ENCODE measurements at regions not wholly inside any gene's neighbourhood (a gene's known extent, or its start where the extent isn't known, plus 50 kb on each side); places are given as distances from the start of the nearest gene placed in this dataset.

DNA sequence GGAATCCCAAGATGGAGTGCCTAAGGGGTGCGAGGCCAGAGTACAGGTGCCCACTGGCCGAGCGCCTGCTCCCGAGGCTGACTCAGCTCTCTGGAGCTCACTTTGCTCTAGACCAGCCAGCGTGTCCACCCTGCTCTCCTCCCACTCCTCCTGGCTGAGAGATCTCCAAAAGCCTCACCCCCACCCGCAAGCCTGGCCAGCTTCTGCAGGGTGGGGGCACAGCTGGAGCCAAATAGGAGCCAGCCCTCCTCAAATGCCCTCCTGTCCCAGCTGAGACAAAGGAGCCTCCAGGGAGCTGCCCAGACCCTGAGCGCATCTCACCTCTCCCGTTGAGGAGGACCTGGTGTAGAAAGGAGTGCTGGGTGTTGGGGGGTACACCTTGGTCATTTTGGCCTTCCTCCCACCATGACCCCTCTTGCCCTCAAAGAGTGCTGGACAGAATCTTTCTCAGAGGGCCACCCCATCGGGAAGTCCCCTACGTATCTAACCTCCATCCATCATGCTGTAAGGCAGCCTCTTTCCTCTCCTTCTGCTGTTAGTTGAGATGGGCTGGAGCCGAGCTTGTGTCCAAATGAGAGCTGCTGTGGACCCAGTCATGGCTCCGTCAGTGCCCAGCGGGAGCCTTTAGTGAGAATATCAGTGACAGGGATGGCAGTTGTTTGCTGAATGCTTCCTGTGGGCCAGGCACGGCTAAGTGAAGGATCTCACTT, 123.9 kb upstream of the VSTM2B start:
- DNase-seq: no peak

DNA sequence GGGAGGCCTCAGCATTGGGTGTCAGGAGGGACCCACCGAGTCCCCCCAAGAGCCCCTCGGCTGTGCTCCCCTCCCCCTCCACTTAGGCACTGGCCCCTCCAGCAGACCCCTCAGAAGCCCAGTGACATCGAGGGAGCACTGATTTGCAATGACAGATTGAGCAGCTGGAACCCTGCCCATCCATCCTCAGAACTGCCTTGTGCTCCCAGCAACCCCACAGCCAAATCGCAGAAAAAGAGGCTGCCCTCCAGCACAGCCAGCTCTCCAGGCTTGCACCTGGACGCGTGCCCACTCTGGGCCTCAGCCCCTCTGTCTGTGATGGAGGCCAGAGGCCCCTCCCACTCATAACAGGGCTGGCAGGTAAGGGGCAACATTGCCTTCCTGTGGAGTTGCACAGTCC, 123.2 kb upstream of the VSTM2B start:
- DNase-seq: no peak

DNA sequence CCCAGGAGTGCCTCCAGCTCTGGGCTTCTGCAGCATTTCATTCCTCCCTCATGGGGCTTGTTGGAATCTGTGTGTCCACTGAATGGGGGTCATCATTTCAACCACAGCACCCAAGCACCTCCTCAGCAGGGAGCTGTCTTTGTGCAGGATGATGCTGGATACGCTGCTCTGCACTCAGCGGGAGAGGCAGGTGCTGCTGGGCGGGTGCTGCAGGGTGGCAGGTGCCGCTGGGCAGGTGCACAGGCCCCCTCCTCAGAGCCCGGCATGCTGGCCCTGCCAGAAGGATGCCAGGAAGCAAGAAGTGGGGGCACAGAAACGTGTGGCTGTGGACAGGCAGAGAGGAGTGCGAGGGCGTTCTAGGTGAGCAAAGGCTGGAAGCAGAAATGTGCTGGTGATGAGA, 121.8 kb upstream of the VSTM2B start:
- peak; percentile 77 for DNase-seq

DNA sequence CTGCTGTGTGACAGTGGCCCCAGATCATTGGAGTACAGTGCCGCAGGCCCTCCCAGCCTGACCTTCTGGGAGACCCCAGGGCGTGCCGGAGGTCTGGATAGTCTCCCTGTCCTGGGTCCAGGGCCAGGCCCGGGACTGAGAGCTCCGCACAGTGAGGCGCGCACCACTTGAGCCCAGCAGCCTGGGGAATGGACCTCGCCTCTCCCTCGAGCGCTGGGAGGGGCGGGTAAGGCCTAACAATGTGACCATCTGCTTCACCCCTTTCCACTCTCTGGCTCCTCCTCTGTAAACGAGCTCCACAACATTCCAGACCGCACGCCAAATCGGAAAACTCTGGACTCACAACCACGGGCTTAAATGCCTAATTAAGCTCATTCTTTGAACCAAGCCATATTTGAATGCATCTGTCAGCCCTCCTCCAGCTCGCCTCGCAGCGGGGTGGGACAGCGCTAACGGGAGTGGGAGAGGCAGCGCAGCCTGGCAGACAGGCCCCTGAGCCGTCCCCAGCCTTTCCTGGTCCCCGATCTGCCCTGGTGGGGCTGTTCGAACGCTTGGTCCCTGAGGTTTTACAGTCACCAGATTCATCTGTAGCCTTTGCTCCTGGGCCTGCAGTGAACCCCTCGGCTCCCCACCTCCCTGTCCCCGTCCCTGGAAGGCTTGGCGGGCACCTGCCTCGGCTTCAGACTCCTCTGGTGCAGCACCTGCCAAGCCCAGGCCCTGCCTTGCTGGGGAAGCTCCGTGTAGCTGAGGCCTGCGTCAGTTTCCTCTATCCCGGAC, 120.7 kb upstream of the VSTM2B start:
- peak; percentile 62 for DNase-seq

DNA sequence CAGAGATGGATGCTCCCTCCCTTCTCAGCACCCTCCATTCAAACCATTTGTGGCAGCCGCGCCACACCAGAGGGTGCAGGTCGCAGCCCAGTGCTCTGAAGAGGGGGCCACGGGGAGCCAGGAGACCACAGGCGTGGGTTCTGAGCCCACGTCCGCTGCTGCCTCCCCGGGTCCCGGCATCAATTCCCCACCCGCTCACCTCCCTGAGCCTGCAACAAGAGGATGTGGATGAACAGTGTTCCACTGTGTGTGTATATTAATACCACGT, 120.1 kb upstream of the VSTM2B start:
- DNase-seq: no peak

DNA sequence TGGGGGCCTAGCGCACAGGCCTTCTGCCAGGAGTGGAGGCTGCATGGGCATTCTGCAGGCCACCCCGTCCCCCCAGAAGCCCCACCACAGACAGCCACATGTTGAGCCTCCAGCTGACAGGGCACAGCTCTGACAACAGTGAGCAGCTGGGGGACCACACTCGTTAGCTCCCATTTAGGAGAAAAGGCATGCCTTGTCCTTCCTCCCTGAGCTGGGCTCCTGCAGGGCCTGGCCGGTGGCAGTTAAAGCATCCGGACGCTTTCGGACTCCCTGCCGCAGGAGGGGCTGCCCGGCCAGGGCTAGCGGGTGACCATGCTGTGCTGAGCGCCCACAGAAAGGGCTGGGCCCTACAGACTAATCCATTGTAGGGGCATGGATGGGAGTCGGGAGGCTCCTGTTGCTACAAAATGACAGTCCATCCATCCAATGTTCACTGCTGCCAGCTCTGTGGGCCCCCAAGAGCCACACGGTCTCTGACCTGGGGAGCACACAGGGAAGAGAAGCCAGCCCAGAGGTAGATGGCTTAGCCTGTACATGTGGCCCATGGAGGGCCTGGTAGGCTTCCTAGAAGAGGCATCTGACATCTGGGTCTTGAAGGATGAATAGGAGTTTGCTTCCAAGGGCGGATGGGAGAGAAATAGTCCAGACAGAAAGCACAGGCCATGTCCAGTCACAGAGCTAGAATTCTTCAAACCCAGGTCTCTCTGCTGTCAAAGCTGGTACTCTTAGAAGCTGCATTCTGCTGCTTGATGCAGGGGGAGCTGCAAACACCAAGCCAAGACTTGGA, 116.5 kb upstream of the VSTM2B start:
- no peak for DNase-seq

DNA sequence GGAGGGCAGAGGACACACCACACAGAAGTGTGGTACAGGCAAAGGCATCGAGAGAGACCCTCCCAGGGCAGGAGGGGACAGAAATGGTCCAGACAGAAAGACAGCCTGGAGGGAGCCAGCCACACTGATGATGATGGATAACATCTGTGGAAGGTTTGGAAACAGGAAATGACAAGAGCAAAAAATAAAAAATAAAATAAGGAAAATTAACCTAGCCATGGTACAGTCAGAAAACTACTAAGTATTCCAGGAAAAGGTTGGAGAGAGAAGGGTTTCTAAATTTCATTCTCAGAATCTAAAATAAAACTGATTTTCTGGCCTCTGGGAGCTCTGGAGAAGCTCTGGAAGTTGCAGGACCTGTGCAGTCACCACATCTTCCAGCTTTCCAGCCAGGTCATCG, 115.2 kb upstream of the VSTM2B start:
- DNase-seq: no peak

DNA sequence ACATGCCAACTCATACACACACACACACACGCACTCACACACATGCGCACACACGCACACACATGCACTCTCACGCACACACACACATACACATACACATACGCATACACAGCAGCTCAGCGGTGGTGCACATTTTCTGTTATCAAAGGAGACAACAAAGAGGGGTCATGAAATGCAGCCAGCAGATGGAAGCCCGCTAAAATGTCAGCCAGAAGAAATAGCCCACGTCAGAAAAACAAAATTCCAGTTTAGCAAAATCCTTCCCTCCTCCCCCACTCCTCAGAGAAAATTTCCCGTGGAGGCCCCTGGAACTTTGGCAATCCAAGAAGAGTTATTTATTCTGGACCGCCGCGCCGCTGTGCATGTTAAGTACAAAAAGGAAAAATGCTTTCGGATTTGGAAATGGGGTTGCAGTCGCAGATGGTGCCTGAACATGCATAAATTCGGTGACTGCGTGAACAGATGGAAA, 114.6 kb upstream of the VSTM2B start:
- DNase-seq: no peak

DNA sequence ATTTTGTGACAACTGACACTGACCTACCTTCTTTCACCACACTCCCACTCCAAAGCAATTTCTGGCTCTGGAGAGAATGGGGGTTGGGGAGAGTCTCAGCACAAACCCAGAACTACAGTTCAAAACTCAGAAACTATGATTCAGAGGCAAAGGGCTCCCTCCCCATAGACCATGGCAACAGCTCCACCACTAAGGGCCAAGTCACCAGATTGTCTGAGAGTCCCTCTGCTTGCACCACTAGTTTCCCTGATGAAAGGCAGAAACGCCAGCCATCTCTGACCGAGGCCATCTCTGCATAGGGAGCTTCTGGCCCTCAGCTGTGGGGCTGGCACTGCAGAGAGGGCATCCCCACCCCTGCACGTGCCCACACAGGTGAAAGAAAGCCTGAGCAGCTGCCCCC, 112.4 kb upstream of the VSTM2B start:
- DNase-seq: no peak

DNA sequence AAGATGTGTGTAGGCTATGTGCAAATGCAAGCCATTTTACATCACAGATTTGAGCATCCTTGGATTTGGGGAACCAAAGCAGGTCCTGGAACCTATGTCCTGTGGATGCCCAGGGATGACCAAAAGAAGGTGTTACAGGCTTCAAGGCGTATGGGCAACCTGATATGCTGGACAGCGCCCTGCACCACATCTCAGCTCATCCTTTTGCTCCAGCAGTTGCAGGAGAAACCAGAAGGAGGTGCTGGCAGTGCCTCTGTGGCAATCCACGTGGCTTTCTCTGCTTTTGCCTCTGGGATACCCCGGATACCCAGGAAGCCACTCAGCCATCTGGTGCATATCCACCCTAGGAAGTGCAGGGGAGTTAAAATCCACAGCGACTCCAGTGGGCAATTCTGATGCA, 110.3 kb upstream of the VSTM2B start:
- DNase-seq: no peak

DNA sequence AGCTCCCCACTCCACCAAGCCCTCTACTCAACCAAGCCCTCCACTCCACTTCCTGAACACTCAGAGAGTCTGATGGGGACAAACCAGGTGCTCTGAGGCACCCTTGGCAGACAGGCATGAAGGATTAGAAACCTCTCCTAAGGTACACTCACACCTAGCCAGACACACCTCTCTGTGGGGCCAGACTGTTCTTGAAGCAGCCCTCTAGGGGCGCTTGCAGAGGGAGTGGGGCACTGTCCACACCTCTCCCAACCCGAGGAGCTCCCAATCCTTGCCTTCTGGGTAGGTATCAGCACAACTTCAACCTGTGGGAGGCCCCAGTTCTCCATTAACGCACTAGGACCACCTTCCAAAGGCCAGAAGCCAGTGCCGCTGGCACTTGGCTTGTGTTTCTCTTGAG, 108.7 kb upstream of the VSTM2B start:
- no peak for DNase-seq

DNA sequence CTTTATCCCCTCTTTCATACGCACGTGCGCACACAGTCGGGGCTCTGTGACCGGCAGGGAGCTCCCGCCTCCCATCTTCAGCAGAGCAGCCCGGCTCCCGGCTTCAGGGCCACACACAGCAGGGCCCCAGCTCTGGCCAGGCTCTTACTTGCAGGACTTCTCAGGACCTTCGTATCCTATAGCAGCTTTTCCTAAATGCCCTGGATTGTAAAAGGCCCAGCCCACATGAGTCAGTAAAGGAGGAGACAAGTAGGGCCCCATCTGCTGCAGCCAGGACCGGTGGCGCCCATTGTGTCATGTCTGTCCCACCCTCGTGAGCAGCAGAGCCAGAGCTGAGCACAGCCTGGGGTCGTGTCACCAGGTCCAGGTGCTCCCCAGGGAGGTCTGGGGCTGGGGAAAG, 107.6 kb upstream of the VSTM2B start:
- no peak for DNase-seq

DNA sequence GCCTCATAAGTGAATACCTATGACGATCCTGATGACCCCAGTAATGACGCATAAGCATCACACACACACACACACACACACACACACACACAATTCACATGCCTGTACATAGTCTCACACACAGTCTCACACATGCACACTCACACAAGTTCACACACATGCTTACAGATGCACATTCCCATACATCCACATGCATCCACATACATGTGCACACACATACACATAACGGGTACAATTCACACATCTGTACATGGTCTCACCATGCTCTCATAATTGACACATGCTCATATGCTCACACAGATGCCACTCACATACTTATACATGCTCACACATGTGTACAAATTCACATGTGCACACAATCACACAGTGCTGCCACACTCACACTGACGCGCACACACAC, 105.7 kb upstream of the VSTM2B start:
- no peak for DNase-seq

DNA sequence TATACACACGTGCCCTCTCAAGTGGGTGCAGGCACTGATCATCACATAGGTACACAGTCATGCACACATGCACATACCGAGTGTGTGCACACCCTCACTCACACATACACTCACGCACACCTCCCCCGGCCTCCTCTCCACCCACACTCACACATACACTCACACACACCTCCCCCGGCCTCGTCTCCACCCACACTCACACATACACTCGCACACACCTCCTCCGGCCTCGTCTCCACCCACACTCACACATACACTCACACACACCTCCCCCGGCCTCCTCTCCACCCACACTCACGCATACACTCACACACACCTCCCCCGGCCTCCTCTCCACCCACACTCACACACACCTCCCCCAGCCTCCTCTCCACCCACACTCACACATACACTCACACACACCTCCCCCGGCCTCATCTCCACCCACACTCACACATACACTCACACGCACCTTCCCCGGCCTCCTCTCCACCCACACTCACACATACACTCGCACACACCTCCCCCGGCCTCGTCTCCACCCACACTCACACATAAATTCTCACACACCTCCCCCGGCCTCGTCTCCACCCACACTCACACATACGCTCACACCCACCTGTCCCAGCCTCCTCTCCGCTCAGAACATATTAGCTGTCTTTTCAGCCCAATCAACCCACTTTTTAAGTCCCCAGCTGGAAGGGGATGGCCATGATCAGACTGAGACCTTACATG, 105.2 kb upstream of the VSTM2B start:
- no peak for DNase-seq

DNA sequence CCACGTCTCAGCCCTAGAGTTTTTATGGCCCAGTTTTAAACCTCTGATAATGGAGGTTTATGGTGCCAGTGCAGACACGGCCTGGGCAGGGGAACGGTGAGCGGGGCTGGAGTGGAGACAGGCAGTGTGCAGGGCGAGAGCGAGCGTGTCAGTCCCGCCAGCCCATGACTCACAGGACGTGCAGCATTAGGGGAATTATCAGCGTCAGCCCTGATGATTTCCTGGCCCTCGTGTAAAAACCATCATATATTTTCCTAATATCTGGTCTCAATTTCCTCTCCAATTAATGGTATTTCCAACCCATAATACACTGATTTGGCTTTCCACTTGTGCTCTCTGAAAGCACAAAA, 104.6 kb upstream of the VSTM2B start:
- DNase-seq: no peak

DNA sequence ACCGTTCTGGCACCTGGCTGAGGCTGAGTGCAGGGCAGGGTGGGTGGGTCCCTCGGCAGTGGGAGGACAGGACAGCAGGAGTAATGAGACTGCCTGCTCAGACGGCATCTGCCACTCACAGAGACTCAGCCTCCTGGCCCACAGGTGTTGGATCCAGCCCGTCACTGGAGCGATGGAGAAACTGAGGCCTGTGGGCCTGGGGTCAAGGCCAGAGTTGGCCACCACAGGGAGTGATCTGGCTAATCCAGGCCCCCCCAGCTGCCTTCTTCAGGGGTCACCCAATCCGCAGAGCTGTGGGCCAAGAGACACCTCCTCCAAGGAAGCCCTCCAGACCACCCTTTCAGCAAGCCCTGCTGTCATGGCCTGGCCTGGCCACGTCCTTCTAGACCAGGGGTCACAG, 103.7 kb upstream of the VSTM2B start:
- DNase-seq: no peak

DNA sequence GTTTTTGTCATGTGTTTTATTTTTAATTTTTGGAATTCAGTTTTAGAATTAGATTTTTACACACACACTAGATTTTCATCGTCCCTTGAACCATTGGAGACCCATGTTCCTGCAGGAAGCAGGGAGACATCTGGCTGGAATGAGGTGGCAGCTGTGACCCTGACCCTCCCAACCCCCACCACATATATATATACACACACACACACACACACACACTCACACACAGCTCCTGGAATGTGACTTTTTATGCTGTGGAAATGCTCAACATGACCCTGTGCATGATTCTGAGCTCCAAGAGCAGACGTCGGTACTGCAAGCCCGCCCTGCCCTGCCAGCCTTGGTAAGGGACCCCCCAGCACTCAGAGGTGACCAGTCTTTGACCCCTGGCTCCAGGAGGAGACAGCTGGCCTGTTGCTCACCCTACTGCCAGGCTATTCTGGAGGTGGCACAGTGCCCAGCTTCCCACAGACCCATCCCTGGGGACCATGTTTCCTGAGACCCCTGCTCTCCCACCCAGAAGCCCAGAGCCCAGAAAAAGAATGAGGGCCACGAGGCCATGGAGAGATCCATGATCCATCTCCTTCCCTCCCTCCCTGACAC, 103.2 kb upstream of the VSTM2B start:
- no peak for DNase-seq

DNA sequence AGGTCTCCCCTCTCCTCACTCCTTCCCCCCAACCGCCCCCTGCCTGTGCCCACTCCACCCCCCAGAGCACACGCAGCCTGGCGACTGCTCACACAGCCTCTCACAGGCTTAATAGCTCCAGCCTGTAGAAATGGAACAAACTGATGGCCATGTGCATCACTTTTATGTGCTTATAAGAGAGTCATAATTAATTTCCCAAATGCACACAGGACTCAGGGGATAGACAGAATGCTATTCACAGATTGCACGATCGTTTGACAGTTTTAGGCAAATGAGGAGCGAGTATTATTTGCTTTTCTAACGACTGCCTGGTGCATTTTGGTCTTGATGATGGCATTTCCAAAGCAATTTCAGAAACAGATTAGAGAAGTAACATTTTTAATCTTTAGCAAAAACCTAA, 97.7 kb upstream of the VSTM2B start:
- no peak for DNase-seq

DNA sequence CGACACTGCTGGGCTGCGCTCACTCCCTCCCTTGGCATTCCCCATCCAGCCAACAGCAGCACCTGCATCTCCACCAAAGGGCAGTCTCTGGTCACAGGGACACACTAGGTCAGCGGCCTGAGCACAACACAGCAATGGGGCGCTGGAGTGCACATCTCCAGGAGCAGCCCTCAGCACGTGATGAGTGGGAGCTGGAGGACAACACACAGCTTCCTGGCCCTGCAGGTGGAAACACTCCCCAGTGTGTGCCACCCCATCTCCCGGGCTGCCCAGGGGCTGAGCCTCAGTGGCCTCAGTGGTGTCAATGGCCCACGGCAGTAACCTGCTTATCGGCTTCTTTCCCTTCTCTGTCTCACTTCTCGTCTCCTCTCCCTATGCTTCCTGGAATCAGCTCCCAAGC, 96.8 kb upstream of the VSTM2B start:
- no peak for DNase-seq

DNA sequence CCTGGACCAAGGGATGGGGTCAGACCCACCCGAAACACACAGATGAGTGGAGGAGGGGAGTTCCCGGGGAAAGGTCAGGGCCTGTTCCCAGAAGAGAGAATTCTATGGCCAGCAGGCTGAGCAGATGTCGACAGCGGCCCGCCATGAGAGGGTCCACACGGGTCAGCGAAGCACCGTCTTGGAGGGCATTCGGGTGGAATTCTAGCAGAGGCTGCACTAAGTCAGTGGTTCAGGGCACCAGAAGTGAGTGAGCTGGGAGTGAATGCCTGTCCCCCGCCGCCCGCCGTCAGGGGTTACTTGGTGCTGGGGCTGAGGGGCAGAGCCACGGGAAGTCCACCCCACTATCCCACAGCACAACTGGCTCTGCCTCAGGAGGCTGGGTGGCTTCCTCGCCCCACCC, 96.2 kb upstream of the VSTM2B start:
- no peak for DNase-seq

DNA sequence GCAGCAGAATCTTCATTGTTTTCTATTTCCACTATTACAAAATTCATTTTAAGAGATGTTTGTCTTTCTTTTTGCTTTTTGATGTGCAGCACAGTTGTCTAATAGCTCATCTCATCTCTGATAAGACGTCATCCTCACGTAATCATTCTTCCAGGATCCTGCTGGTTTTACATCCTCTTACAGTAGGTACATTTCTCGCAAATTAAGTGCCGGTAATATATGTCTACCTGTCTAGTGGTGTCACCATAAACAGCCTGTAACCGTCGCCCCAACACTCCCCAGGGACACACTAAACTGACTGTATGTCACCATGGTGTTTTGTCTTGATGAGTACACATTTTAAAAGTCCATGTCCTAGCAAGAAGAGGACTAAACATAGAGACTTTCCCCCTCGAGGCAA, 94.5 kb upstream of the VSTM2B start:
- DNase-seq: no peak

DNA sequence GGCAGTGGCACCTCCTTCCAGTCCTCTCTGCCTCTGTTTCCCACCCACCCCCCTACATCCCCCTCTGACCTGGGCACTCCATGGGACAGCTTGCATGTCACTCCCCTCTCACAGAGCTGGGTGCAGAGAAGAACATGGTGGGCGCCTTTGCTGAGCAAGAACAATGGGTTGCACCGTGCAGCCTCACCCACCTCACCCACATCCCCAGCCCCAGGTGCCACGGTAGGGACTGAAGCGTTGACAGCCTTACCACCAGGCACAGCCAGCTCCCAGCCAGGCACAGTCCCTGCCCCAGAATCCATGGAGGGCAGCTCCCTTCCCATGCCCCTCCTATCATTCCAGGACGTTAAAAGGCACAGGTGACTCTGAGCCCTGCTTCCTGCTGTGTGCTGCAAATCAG, 93.1 kb upstream of the VSTM2B start:
- DNase-seq: no peak

DNA sequence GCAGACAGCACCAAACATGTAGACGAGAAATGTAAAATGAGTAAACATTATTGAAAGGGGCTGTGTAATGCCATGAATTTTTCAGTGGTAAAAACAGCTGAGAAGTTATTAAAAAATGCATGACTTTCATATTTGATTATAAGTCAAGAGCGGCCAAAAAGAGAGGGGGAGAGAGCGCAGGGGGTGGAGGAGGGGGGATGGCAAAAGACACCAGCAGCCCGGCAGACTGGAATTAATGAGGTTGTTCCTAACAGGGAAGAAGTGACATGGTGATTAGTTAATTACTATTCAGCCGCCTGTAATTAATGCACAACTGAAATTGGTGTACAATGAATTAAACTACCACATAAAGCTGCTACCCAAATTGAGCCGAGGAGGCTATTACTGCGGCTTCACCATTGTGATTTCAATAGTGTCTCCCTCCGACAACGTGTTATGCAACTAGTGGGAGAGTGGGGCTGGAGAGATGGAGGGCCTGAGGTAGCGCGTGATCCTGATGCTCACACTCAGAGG, 89.1 kb upstream of the VSTM2B start:
- no peak for DNase-seq
